ENCODE measurements at regions not wholly inside any gene's neighbourhood (a gene's known extent, or its start where the extent isn't known, plus 50 kb on each side); places are given as distances from the start of the nearest gene placed in this dataset.

GRCh38 chr7:156523447-156524048 lies 117.0 kb upstream of the RNF32 start:
- TF ChIP-seq CTCF (IDR thresholded peaks at IDR 0.05), result no peak
- TF ChIP-seq POLR2A (IDR thresholded peaks at IDR 0.05), result no peak

All from upper lobe of left lung (tissue), 4 donors.